ENCODE measurements at regions not wholly inside any gene's neighbourhood (a gene's known extent, or its start where the extent isn't known, plus 50 kb on each side); places are given as distances from the start of the nearest gene placed in this dataset.

GRCh38 chr12:24473097-24473496 is 475.8 kb downstream of the BCAT1 start:
- Mint-ChIP-seq H3K36me3 (no peaks in the 10 kb centered on the region), H3K9me3 (no peaks in the 10 kb centered on the region), H3K27me3 (ENCODE audit: low read depth in 2 of 2) (no peaks in the 10 kb centered on the region), H3K4me1 (no peaks in the 10 kb centered on the region), H3K27ac (no peak overlapping the region), H3K4me3 (no peak overlapping the region)
- H3K27ac ChIP-seq (ENCODE audit: low read length): no peak overlapping the region
- TF ChIP-seq CTCF (IDR thresholded peaks at IDR 0.05): no peak
- H3K4me3 ChIP-seq (ENCODE audit: low read length): no peak overlapping the region
- no peaks in the 10 kb centered on the region for H3K9me3 ChIP-seq (ENCODE audit: control insufficient read depth, insufficient read depth, low read length)
- no peaks in the 10 kb centered on the region for H3K36me3 ChIP-seq (ENCODE audit: control insufficient read depth, insufficient read depth, low read length)
- intact Hi-C loops (cut with micrococcal nuclease): no loop called here
- WGBS (ENCODE audit: insufficient coverage): 96% methylated on average over 4 of the region's 4 CpGs
- no peaks in the 10 kb centered on the region for H3K4me1 ChIP-seq (ENCODE audit: control insufficient read depth, insufficient read depth, low read length)
- DNase-seq (no peak), ATAC-seq (no peak)
- H3K27me3 ChIP-seq (ENCODE audit: control insufficient read depth, insufficient read depth, low read length): no peaks in the 10 kb centered on the region

GRCh38 chr12:24470050-24470449 is 478.9 kb downstream of the BCAT1 start:
- H3K4me3 ChIP-seq (ENCODE audit: low read length): no peak overlapping the region

GRCh38 chr12:24469089-24469488 is 479.8 kb downstream of the BCAT1 start:
- no peak overlapping the region for H3K4me3 ChIP-seq (ENCODE audit: low read length)
- Mint-ChIP-seq H3K27ac (no peak overlapping the region), H3K9me3 (no peaks in the 10 kb centered on the region), H3K4me3 (no peak overlapping the region), H3K4me1 (no peaks in the 10 kb centered on the region), H3K27me3 (ENCODE audit: low read depth in 2 of 2) (peaks cover 0 to 2% of the 10 kb centered on the region in 2 donors), H3K36me3 (no peaks in the 10 kb centered on the region)
- ATAC-seq (no peak), DNase-seq (no peak)
- intact Hi-C loops (cut with micrococcal nuclease): no loop called here
- WGBS (ENCODE audit: insufficient coverage): 90% methylated on average over 8 of the region's 10 CpGs
- no peaks in the 10 kb centered on the region for H3K27me3 ChIP-seq (ENCODE audit: control insufficient read depth, insufficient read depth, low read length)
- no peak for TF ChIP-seq CTCF (IDR thresholded peaks at IDR 0.05)
- H3K36me3 ChIP-seq (ENCODE audit: control insufficient read depth, insufficient read depth, low read length): no peaks in the 10 kb centered on the region
- no peaks in the 10 kb centered on the region for H3K4me1 ChIP-seq (ENCODE audit: control insufficient read depth, insufficient read depth, low read length)
- H3K9me3 ChIP-seq (ENCODE audit: control insufficient read depth, insufficient read depth, low read length): no peaks in the 10 kb centered on the region
- H3K27ac ChIP-seq (ENCODE audit: low read length): no peak overlapping the region

More at GRCh38 chr12:24470050-24470449, 478.9 kb downstream of the BCAT1 start:
- DNase-seq (no peak), ATAC-seq (no peak)
- Mint-ChIP-seq H3K9me3 (no peaks in the 10 kb centered on the region), H3K4me1 (no peaks in the 10 kb centered on the region), H3K27me3 (ENCODE audit: low read depth in 2 of 2) (peaks cover 0 to 2% of the 10 kb centered on the region in 2 donors), H3K4me3 (no peak overlapping the region), H3K36me3 (no peaks in the 10 kb centered on the region), H3K27ac (no peak overlapping the region)
- intact Hi-C loops (cut with micrococcal nuclease): no loop called here
- H3K9me3 ChIP-seq (ENCODE audit: control insufficient read depth, insufficient read depth, low read length): no peaks in the 10 kb centered on the region
- H3K27ac ChIP-seq (ENCODE audit: low read length): no peak overlapping the region
- 57% methylated on average over 2 of the region's 4 CpGs for WGBS (ENCODE audit: insufficient coverage)
- H3K36me3 ChIP-seq (ENCODE audit: control insufficient read depth, insufficient read depth, low read length): no peaks in the 10 kb centered on the region
- TF ChIP-seq CTCF (IDR thresholded peaks at IDR 0.05): no peak
- no peaks in the 10 kb centered on the region for H3K4me1 ChIP-seq (ENCODE audit: control insufficient read depth, insufficient read depth, low read length)
- H3K27me3 ChIP-seq (ENCODE audit: control insufficient read depth, insufficient read depth, low read length): no peaks in the 10 kb centered on the region

GRCh38 chr12:24467226-24467625 is 481.7 kb downstream of the BCAT1 start:
- H3K4me3 Mint-ChIP-seq: no peak overlapping the region
- H3K36me3 Mint-ChIP-seq: no peaks in the 10 kb centered on the region
- 24% methylated on average over 3 of the region's 3 CpGs for WGBS (ENCODE audit: insufficient coverage)
- Histone ChIP-seq H3K9me3 (ENCODE audit: control insufficient read depth, insufficient read depth, low read length) (no peaks in the 10 kb centered on the region), H3K4me3 (ENCODE audit: low read length) (no peak overlapping the region), H3K36me3 (ENCODE audit: control insufficient read depth, insufficient read depth, low read length) (no peaks in the 10 kb centered on the region), H3K27ac (ENCODE audit: low read length) (no peak overlapping the region), H3K4me1 (ENCODE audit: control insufficient read depth, insufficient read depth, low read length) (no peaks in the 10 kb centered on the region), H3K27me3 (ENCODE audit: control insufficient read depth, insufficient read depth, low read length) (no peaks in the 10 kb centered on the region)
- intact Hi-C loops (cut with micrococcal nuclease): no loop called here
- H3K9me3 Mint-ChIP-seq: no peaks in the 10 kb centered on the region
- peaks cover 0 to 2% of the 10 kb centered on the region in 2 donors for H3K27me3 Mint-ChIP-seq (ENCODE audit: low read depth in 2 of 2)
- no peak for TF ChIP-seq CTCF (IDR thresholded peaks at IDR 0.05)
- ATAC-seq (no peak), DNase-seq (no peak)
- peaks cover 0 to 5% of the 10 kb centered on the region in 2 donors for H3K4me1 Mint-ChIP-seq
- H3K27ac Mint-ChIP-seq: no peak overlapping the region
